ENCODE measurements at regions not wholly inside any gene's neighbourhood (a gene's known extent, or its start where the extent isn't known, plus 50 kb on each side); places are given as distances from the start of the nearest gene placed in this dataset.

DNA sequence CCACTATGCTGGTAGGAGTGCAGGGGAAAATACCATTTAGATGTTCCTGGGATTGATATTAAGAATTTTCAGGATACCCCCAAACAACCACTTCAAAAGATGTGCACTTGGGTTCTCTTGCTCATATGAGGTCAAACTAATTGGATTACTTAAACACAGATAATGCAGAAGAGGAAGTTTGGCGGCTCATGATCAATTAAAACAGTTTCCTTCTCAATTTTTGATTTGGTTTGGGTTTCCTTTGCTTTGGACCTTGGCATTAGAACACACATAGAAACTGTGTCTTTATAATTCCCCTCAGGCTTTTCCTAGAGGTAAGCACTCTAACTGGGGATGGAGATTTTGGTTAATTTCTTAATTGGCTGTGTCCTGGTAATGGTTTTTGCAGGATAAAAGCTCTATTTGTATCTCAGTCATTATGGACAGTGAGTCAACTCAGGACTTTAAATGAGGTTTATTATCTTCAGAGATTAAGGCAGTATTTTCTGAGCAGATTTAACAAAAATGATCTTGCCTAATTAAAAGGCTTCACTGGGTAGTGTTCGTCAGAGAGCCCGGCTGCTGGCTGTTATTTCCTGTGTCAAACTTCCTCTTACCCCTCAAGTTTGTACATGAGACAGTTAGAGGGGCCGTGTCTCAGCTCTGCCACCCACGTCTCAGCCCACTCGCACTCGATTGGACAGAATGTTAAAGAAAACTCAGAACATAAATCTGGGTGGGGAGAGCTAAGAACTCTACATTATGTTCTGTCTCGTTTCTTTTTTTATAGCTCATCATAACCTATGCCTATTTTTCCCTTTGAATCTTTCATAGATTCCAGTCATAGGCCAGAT, 50.3 kb upstream of the PREP start:
- no peak for DNase-seq (ENCODE audit: low read depth)
